ENCODE measurements at regions not wholly inside any gene's neighbourhood (a gene's known extent, or its start where the extent isn't known, plus 50 kb on each side); places are given as distances from the start of the nearest gene placed in this dataset.

DNA sequence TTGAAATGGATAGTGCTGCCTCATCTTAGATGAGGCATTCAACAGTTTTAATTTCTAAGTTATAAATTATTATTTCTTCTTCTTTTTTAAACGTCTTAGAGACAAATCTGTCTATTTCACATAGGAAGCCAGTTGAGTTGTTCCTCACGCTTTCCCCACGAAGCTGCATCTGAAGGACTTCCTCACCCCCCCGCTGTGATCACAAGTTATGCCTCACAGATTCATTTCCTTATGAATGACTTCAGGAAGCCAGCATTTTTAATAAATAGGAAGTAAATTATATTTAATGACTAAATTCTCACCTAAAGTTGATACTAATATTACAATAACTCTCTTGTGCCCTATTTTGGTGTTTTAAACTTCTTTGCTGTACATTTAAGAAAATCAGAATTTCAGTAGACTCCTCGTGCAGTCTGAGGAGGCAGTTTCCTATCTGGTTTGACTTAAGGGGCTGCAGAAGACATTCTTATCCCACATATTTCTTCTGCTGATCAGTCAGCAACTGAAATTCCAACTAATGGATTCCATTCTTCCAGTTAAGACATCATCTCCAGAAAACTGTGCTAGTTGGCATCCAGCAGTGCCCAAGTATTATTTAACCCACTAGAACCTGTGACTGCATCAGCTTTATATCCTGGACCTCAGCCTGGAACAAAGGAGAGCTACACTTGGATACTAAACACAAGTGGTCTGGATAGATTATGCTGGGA is 182.7 kb upstream of the CCN2 start:
- H3K36me3 Mint-ChIP-seq = no peaks in the 10 kb centered on the region
- POLR2A ChIA-PET = interaction anchor here (1.2 kb wide), 1 partner anchor 183 kb away, joined by 6 read pairs; the partner anchor contains the start of gene CCN2
- H3K4me1 Mint-ChIP-seq = peaks cover 38% of the 10 kb centered on the region
- peaks cover 9% of the 10 kb centered on the region; the same call in 1 of the 2 replicates for H3K27me3 Mint-ChIP-seq (ENCODE audit: low read depth)
- TF ChIP-seq, protein P1, sequence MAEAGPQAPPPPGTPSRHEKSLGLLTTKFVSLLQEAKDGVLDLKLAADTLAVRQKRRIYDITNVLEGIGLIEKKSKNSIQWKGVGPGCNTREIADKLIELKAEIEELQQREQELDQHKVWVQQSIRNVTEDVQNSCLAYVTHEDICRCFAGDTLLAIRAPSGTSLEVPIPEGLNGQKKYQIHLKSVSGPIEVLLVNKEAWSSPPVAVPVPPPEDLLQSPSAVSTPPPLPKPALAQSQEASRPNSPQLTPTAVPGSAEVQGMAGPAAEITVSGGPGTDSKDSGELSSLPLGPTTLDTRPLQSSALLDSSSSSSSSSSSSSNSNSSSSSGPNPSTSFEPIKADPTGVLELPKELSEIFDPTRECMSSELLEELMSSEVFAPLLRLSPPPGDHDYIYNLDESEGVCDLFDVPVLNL (CRISPR knock-in tag; IDR thresholded peaks at IDR 0.05; ENCODE audit: borderline replicate concordance, low read depth) = no peak
- TF ChIP-seq FOXP4 (CRISPR knock-in tag; IDR thresholded peaks at IDR 0.05) (no peak), RELA (CRISPR knock-in tag; IDR thresholded peaks at IDR 0.05; ENCODE audit: borderline replicate concordance) (no peak), RORB (CRISPR knock-in tag; IDR thresholded peaks at IDR 0.05) (no peak), CREM (CRISPR knock-in tag; IDR thresholded peaks at IDR 0.05) (no peak), TEAD4 (CRISPR knock-in tag; IDR thresholded peaks at IDR 0.05) (no peak), TCF7 (CRISPR knock-in tag; IDR thresholded peaks at IDR 0.05; ENCODE audit: low read depth) (no peak), STAT6 (CRISPR knock-in tag; conservative IDR thresholded peaks at IDR 0.05; ENCODE audit: low read depth) (no peak), NFE2L1 (CRISPR knock-in tag; IDR thresholded peaks at IDR 0.05) (no peak)
- TF ChIP-seq, protein P2, sequence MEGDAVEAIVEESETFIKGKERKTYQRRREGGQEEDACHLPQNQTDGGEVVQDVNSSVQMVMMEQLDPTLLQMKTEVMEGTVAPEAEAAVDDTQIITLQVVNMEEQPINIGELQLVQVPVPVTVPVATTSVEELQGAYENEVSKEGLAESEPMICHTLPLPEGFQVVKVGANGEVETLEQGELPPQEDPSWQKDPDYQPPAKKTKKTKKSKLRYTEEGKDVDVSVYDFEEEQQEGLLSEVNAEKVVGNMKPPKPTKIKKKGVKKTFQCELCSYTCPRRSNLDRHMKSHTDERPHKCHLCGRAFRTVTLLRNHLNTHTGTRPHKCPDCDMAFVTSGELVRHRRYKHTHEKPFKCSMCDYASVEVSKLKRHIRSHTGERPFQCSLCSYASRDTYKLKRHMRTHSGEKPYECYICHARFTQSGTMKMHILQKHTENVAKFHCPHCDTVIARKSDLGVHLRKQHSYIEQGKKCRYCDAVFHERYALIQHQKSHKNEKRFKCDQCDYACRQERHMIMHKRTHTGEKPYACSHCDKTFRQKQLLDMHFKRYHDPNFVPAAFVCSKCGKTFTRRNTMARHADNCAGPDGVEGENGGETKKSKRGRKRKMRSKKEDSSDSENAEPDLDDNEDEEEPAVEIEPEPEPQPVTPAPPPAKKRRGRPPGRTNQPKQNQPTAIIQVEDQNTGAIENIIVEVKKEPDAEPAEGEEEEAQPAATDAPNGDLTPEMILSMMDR (IDR thresholded peaks at IDR 0.05) = no peak
- ATAC-seq (no peak), DNase-seq (ENCODE audit: low spot score) (no peak)
- H3K4me3 Mint-ChIP-seq = no peak overlapping the region
- no peak overlapping the region for H3K27ac Mint-ChIP-seq
- H3K9me3 Mint-ChIP-seq = no peaks in the 10 kb centered on the region
- CTCF ChIA-PET = interaction anchor here (1.2 kb wide), 1 partner anchor 183 kb away, joined by 3 read pairs; the partner anchor contains the start of gene CCN2

- ChIA-PET POLR2A (interaction anchor here (1.2 kb wide), 1 partner anchor 182 kb away, joined by 6 read pairs; the partner anchor contains the start of gene CCN2), CTCF (interaction anchor here (1.2 kb wide), 1 partner anchor 182 kb away, joined by 3 read pairs; the partner anchor contains the start of gene CCN2)
- H3K9me3 Mint-ChIP-seq = no peaks in the 10 kb centered on the region
- H3K4me1 Mint-ChIP-seq = peaks cover 38% of the 10 kb centered on the region
- no peak for DNase-seq (ENCODE audit: low spot score)
- H3K4me3 Mint-ChIP-seq = no peak overlapping the region
- no peaks in the 10 kb centered on the region for H3K36me3 Mint-ChIP-seq
- no peak overlapping the region for H3K27ac Mint-ChIP-seq
- peaks cover 2% of the 10 kb centered on the region; the same call in 1 of the 2 replicates for H3K27me3 Mint-ChIP-seq (ENCODE audit: low read depth)
- ATAC-seq = peak; percentile 24
- no peak for TF ChIP-seq ETV6 (CRISPR knock-in tag; IDR thresholded peaks at IDR 0.05)
- no peak for TF ChIP-seq MXD4 (CRISPR knock-in tag; IDR thresholded peaks at IDR 0.05; ENCODE audit: borderline replicate concordance)
- TF ChIP-seq, protein P3, sequence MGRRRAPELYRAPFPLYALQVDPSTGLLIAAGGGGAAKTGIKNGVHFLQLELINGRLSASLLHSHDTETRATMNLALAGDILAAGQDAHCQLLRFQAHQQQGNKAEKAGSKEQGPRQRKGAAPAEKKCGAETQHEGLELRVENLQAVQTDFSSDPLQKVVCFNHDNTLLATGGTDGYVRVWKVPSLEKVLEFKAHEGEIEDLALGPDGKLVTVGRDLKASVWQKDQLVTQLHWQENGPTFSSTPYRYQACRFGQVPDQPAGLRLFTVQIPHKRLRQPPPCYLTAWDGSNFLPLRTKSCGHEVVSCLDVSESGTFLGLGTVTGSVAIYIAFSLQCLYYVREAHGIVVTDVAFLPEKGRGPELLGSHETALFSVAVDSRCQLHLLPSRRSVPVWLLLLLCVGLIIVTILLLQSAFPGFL (CRISPR knock-in tag; IDR thresholded peaks at IDR 0.05; ENCODE audit: borderline replicate concordance) = no peak
- TF ChIP-seq STAT6 (CRISPR knock-in tag; conservative IDR thresholded peaks at IDR 0.05; ENCODE audit: low read depth) = no peak
- TF ChIP-seq ZNF317 (CRISPR knock-in tag; IDR thresholded peaks at IDR 0.05; ENCODE audit: borderline replicate concordance, low read depth) = no peak
- TF ChIP-seq, protein P1 (CRISPR knock-in tag; IDR thresholded peaks at IDR 0.05; ENCODE audit: borderline replicate concordance, low read depth) = no peak
- TF ChIP-seq, protein P4, sequence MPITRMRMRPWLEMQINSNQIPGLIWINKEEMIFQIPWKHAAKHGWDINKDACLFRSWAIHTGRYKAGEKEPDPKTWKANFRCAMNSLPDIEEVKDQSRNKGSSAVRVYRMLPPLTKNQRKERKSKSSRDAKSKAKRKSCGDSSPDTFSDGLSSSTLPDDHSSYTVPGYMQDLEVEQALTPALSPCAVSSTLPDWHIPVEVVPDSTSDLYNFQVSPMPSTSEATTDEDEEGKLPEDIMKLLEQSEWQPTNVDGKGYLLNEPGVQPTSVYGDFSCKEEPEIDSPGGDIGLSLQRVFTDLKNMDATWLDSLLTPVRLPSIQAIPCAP (CRISPR knock-in tag; IDR thresholded peaks at IDR 0.05) = no peak
Observed at GRCh38 chr6:132132924-132133639, 181.9 kb upstream of the CCN2 start.
